GM12878 (cell line): ENCODE measurements at regions not wholly inside any gene's neighbourhood (a gene's known extent, or its start where the extent isn't known, plus 50 kb on each side); places are given as distances from the start of the nearest gene placed in this dataset.

ENCODE experiments used
- ATAC-seq: fragments of 200-7000 bp; cut with Tn5 transposase; 3 replicates; pipeline ENCODE4 v1.9.1; 2020; ENCODE audit warnings: mild to moderate bottlenecking, moderate library complexity
- BruUV-seq: library from RNA; stranded (reverse); fragments of 400-500 nt; replicated peaks from 2 replicates; lab custom pipeline; 2021; lab: Mats Ljungman, UMichigan
- CTCF ChIA-PET: fragments of 300-600 bp; sonication (Branson Sonifier 250); formaldehyde crosslinking; extraction: SDS; loops from one replicate; lab custom pipeline; 2021; ENCODE audit warnings: inconsistent platforms; lab: Yijun Ruan, JAX
- POLR2A ChIA-PET: fragments of 350-600 bp; formaldehyde crosslinking; extraction: SDS; loops from one replicate; lab custom pipeline; 2021; ENCODE audit warnings: inconsistent platforms; lab: Charles Lee
- RAD21 ChIA-PET: fragments of 300-600 bp; sonication (Branson Sonifier 250); formaldehyde crosslinking; loops from one replicate; lab custom pipeline; 2023; ENCODE audit warnings: antibody characterized with exemption; ENCODE audit not compliant: unreplicated experiment; lab: Charles Lee
- SMC1A ChIA-PET: fragments of 300-600 bp; sonication (Branson Sonifier 250); formaldehyde crosslinking; loops from one replicate; lab custom pipeline; 2023; ENCODE audit not compliant: unreplicated experiment, uncharacterized antibody; lab: Charles Lee
- DNase-seq: peaks from one replicate; pipeline ENCODE4 v3.0.0-alpha.2; 2011; ENCODE audit warnings: low read depth, low spot score
- FAIRE-seq: peaks from 3 replicates; lab custom pipeline; 2011; peaks lifted over from hg19 to GRCh38; lab: Jason Lieb, UNC
- H2AFZ ChIP-seq: 2 replicates; pipeline ENCODE4 v1.6.0; 2011; ENCODE audit warnings: low read depth, low read length, control low read depth; ENCODE audit not compliant: control insufficient read depth
- H3K27ac ChIP-seq: 2 replicates; pipeline ENCODE4 v1.5.1; 2011; ENCODE audit warnings: control low read depth; ENCODE audit not compliant: control insufficient read depth, insufficient read depth
- H3K27me3 ChIP-seq, 2 experiments: replicated peaks in 1 of 2; 2 replicates each; pipeline versions ENCODE4 v1.6.0 to v1.6.1; 2011; ENCODE audit warnings: low read length in 1 of 2; ENCODE audit not compliant: control insufficient read depth in 2 of 2, insufficient read depth in 2 of 2
- H3K36me3 ChIP-seq, 2 experiments: 2 replicates each; pipeline ENCODE4 v1.5.1; 2011; ENCODE audit warnings: low read length in 1 of 2; ENCODE audit not compliant: control insufficient read depth in 2 of 2, insufficient read depth in 2 of 2
- H3K4me1 ChIP-seq: 2 replicates; pipeline ENCODE4 v1.6.1; 2011; ENCODE audit warnings: mild to moderate bottlenecking, low read length, moderate library complexity, mixed read lengths; ENCODE audit not compliant: control insufficient read depth, insufficient read depth
- H3K4me2 ChIP-seq: 2 replicates; pipeline ENCODE4 v1.6.0; 2011; ENCODE audit warnings: control low read depth; ENCODE audit not compliant: control insufficient read depth, insufficient read depth
- H3K4me3 ChIP-seq: fragments of 200-600 bp; sonication (generic); 2 replicates; pipeline ENCODE4 v1.5.1; 2016
- H3K79me2 ChIP-seq: 2 replicates; pipeline ENCODE4 v1.6.0; 2011; ENCODE audit warnings: low read length; ENCODE audit not compliant: control insufficient read depth, insufficient read depth
- H3K9ac ChIP-seq: 2 replicates; pipeline ENCODE4 v1.8.0; 2011; ENCODE audit warnings: low read length, control low read depth, mixed read lengths; ENCODE audit not compliant: control insufficient read depth, insufficient read depth
- H3K9me3 ChIP-seq: replicated peaks from 3 replicates; pipeline ENCODE4 v1.5.1; 2011; ENCODE audit warnings: mild to moderate bottlenecking, low read length; ENCODE audit not compliant: control insufficient read depth, insufficient read depth
- H4K20me1 ChIP-seq: 2 replicates; pipeline ENCODE4 v1.6.0; 2011; ENCODE audit not compliant: control insufficient read depth, insufficient read depth
- CEBPZ ChIP-seq: fragments of 150-350 bp; IDR thresholded peaks from 2 replicates; pipeline ENCODE4 v1.6.1; 2016; ENCODE audit warnings: low read depth, low read length
- CREB1 ChIP-seq: IDR thresholded peaks from 2 replicates; pipeline ENCODE4 v1.6.1; 2012; ENCODE audit warnings: low read depth, mild to moderate bottlenecking, inconsistent platforms
- EED ChIP-seq: sonication (generic); IDR thresholded peaks from 2 replicates; pipeline ENCODE4 v1.6.1; 2016; ENCODE audit warnings: antibody characterized with exemption, low read depth
- MEF2B ChIP-seq: fragments of 450-650 bp; IDR thresholded peaks from 2 replicates; pipeline ENCODE4 v1.6.1; 2018; ENCODE audit warnings: mild to moderate bottlenecking, moderate library complexity; ENCODE audit not compliant: partially characterized antibody, poor library complexity, severe bottlenecking
- NKRF ChIP-seq: fragments of 450-650 bp; conservative IDR thresholded peaks from 2 replicates; pipeline ENCODE4 v1.6.1; 2017; ENCODE audit warnings: mild to moderate bottlenecking, moderate library complexity
- SIN3A ChIP-seq: IDR thresholded peaks from 2 replicates; pipeline ENCODE4 v1.6.1; 2012; ENCODE audit warnings: low read depth, low read length, improper control_type of control experiment
- WGBS: methylation state at CpG from one replicate; pipeline ENCODE4 v1.1.6; 2016; ENCODE audit warnings: low lambda C conversion rate; ENCODE audit not compliant: insufficient replicate concordance, insufficient coverage; ENCODE audit errors: missing lambda C conversion rate; 5-methylcytosine and 5-hydroxymethylcytosine counted together
- in situ Hi-C: fragments of 300-500 bp; cut with MboI; formaldehyde crosslinking; loops from 9 replicates; pipeline ENCODE4 v1.14.3; 2018; ENCODE audit warnings: mixed read lengths
- intact Hi-C: fragments of 100-400 bp; cut with micrococcal nuclease; formaldehyde crosslinking; loops from one replicate; pipeline ENCODE4 v1.14.2; 2022; ENCODE audit not compliant: unreplicated experiment
- TF ChIP-seq, protein P1 (sequence below): fragments of 450-650 bp; IDR thresholded peaks from 2 replicates; pipeline ENCODE4 v1.6.1; 2018; ENCODE audit warnings: mild to moderate bottlenecking, low read depth, moderate library complexity; ENCODE audit not compliant: partially characterized antibody

- ChIA-PET SMC1A (no interaction called here), POLR2A (no interaction called here), CTCF (no interaction called here), RAD21 (no interaction called here)
- in situ Hi-C loops = no loop called here
- no peak for FAIRE-seq
- BruUV-seq = no TSS peak
- no peak for DNase-seq
- H4K20me1 ChIP-seq = no peaks in the 10 kb centered on the region
- no peak overlapping the region for H2AFZ ChIP-seq
- 31% methylated on average over 6 of the region's 6 CpGs for WGBS
- H3K4me3 ChIP-seq = no peak overlapping the region
- no peak for ATAC-seq
- intact Hi-C loops = no loop called here
- H3K4me2 ChIP-seq = no peak overlapping the region
- no peaks in the 10 kb centered on the region for H3K79me2 ChIP-seq
- H3K27ac ChIP-seq = no peak overlapping the region
- no peaks in the 10 kb centered on the region for H3K27me3 ChIP-seq
- no peaks in the 10 kb centered on the region for H3K4me1 ChIP-seq
- no peaks in the 10 kb centered on the region for H3K36me3 ChIP-seq
- no peaks in the 10 kb centered on the region for H3K9me3 ChIP-seq
- H3K9ac ChIP-seq = no peak overlapping the region
- TF ChIP-seq SIN3A (no peak), CREB1 (no peak), CEBPZ (no peak), NKRF (no peak), MEF2B (no peak), EED (no peak)
- TF ChIP-seq, protein P1, sequence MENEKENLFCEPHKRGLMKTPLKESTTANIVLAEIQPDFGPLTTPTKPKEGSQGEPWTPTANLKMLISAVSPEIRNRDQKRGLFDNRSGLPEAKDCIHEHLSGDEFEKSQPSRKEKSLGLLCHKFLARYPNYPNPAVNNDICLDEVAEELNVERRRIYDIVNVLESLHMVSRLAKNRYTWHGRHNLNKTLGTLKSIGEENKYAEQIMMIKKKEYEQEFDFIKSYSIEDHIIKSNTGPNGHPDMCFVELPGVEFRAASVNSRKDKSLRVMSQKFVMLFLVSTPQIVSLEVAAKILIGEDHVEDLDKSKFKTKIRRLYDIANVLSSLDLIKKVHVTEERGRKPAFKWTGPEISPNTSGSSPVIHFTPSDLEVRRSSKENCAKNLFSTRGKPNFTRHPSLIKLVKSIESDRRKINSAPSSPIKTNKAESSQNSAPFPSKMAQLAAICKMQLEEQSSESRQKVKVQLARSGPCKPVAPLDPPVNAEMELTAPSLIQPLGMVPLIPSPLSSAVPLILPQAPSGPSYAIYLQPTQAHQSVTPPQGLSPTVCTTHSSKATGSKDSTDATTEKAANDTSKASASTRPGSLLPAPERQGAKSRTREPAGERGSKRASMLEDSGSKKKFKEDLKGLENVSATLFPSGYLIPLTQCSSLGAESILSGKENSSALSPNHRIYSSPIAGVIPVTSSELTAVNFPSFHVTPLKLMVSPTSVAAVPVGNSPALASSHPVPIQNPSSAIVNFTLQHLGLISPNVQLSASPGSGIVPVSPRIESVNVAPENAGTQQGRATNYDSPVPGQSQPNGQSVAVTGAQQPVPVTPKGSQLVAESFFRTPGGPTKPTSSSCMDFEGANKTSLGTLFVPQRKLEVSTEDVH = no peak
These were observed 59.9 kb upstream of the PROX1 start for GRCh38 chr1:213927846-213928245.
